SU-DHL-6 (cell line): ENCODE measurements at regions not wholly inside any gene's neighbourhood (a gene's known extent, or its start where the extent isn't known, plus 50 kb on each side); places are given as distances from the start of the nearest gene placed in this dataset.

Experiments
- H2AFZ ChIP-seq: fragments of 200-600 bp; sonication (generic); 2 replicates; pipeline ENCODE4 v1.6.1; 2014; ENCODE audit warnings: low read depth, mild to moderate bottlenecking, moderate library complexity, mixed read lengths, antibody characterized with exemption, low read length; ENCODE audit not compliant: severe bottlenecking
- H3F3A ChIP-seq: fragments of 200-600 bp; shearing (Covaris generic); 2 replicates; pipeline ENCODE4 v1.6.0; 2016; ENCODE audit warnings: antibody characterized with exemption, mild to moderate bottlenecking; ENCODE audit not compliant: insufficient read depth
- H3K27ac ChIP-seq: fragments of 200-600 bp; sonication (generic); 2 replicates; pipeline ENCODE4 v1.5.1; 2016; ENCODE audit warnings: low read depth, mild to moderate bottlenecking, low read length, moderate library complexity, mixed read lengths
- H3K27me3 ChIP-seq: fragments of 200-600 bp; sonication (generic), shearing (Covaris generic); 2 replicates; pipeline ENCODE4 v1.6.0; 2014; ENCODE audit warnings: mild to moderate bottlenecking, low read length
- H3K36me3 ChIP-seq: fragments of 200-600 bp; sonication (generic); 2 replicates; pipeline ENCODE4 v1.6.1; 2014; ENCODE audit warnings: mild to moderate bottlenecking, low read length, mixed read lengths
- H3K4me2 ChIP-seq: fragments of 300-600, 200-600 bp; shearing (Covaris generic), sonication (generic); 2 replicates; pipeline ENCODE4 v1.6.0; 2014; ENCODE audit warnings: low read length, low read depth, mild to moderate bottlenecking; ENCODE audit not compliant: poor library complexity, severe bottlenecking
- H3K4me3 ChIP-seq: fragments of 200-600 bp; sonication (generic); 2 replicates; pipeline ENCODE4 v1.5.1; 2014; ENCODE audit warnings: antibody characterized with exemption, low read length, mild to moderate bottlenecking, mixed read lengths; ENCODE audit not compliant: insufficient read depth, poor library complexity, severe bottlenecking
- H3K79me2 ChIP-seq: fragments of 200-600 bp; sonication (generic); 2 replicates; pipeline ENCODE4 v1.6.1; 2014; ENCODE audit warnings: mild to moderate bottlenecking, low read length, moderate library complexity; ENCODE audit not compliant: insufficient read depth
- H3K9ac ChIP-seq: fragments of 200-600 bp; sonication (generic); 2 replicates; pipeline ENCODE4 v1.7.0; 2014; ENCODE audit warnings: mild to moderate bottlenecking, low read length
- H3K9me2 ChIP-seq: fragments of 200-600 bp; sonication (generic); replicated peaks from 2 replicates; pipeline ENCODE4 v1.6.1; 2014; ENCODE audit warnings: low read length; ENCODE audit not compliant: insufficient read depth
- H3K9me3 ChIP-seq: fragments of 200-600 bp; sonication (generic); 2 replicates; pipeline ENCODE4 v1.6.1; 2014; ENCODE audit warnings: low read length, mixed read lengths; ENCODE audit not compliant: insufficient read depth
- H4K20me1 ChIP-seq: fragments of 200-600 bp; sonication (generic); 2 replicates; pipeline ENCODE4 v1.6.1; 2014; ENCODE audit warnings: low read depth, mild to moderate bottlenecking, antibody characterized with exemption, low read length, moderate library complexity, mixed read lengths
- CTCF ChIP-seq: fragments of 200-600 bp; sonication (generic); IDR thresholded peaks from one replicate; pipeline ENCODE4 v1.5.1; 2017; ENCODE audit warnings: antibody characterized with exemption, mild to moderate bottlenecking, low read length, moderate library complexity; ENCODE audit not compliant: insufficient read depth, poor library complexity, severe bottlenecking
- EZH2phosphoT487 ChIP-seq: fragments of 200-600 bp; sonication (generic), shearing (Covaris generic); conservative IDR thresholded peaks from 2 replicates; pipeline ENCODE4 v1.6.1; 2018; ENCODE audit warnings: mild to moderate bottlenecking, antibody characterized with exemption, low read length, moderate library complexity, mixed read lengths

DNA sequence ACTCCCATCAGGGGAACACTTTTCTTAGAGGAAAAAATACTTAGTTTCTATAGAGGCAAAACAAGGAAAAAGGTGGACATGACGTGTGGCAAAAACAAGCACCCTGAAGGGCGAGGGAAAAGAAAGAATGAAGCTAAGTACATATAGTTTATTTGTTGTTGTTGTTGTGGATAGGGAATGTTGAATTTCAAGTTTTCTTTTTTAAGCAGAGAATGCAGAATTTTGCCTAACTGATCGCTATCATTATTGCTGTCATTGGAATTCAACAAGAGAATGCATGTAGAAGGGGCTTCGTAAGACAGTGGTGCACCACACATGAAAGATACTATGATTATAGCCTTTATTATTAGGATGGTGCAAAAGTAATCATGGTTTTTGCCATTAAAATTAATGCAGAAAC, 144.0 kb downstream of the LMO4 start:
- no peaks in the 10 kb centered on the region for H3K36me3 ChIP-seq
- no peaks in the 10 kb centered on the region for H3K9me2 ChIP-seq
- no peak overlapping the region for H3K4me2 ChIP-seq
- H3K27me3 ChIP-seq: no peaks in the 10 kb centered on the region
- no peaks in the 10 kb centered on the region for H4K20me1 ChIP-seq
- no peak overlapping the region for H3K27ac ChIP-seq
- H3K79me2 ChIP-seq: no peaks in the 10 kb centered on the region
- H3K9ac ChIP-seq: no peak overlapping the region
- H3K9me3 ChIP-seq: no peaks in the 10 kb centered on the region
- no peaks in the 10 kb centered on the region for H3F3A ChIP-seq
- no peak overlapping the region for H2AFZ ChIP-seq
- no peak for TF ChIP-seq CTCF
- no peak for TF ChIP-seq EZH2phosphoT487
- no peak overlapping the region for H3K4me3 ChIP-seq

GRCh38 chr1:87473203-87473661, 144.6 kb downstream of the LMO4 start:
- no peak overlapping the region for H3K27ac ChIP-seq
- H3K9me3 ChIP-seq: no peaks in the 10 kb centered on the region
- H2AFZ ChIP-seq: no peak overlapping the region
- H3K4me3 ChIP-seq: no peak overlapping the region
- TF ChIP-seq EZH2phosphoT487: no peak
- no peak for TF ChIP-seq CTCF
- no peaks in the 10 kb centered on the region for H4K20me1 ChIP-seq
- no peaks in the 10 kb centered on the region for H3K79me2 ChIP-seq
- H3K9ac ChIP-seq: no peak overlapping the region
- no peaks in the 10 kb centered on the region for H3K36me3 ChIP-seq
- no peak overlapping the region for H3K4me2 ChIP-seq
- H3K27me3 ChIP-seq: no peaks in the 10 kb centered on the region
- no peaks in the 10 kb centered on the region for H3K9me2 ChIP-seq
- H3F3A ChIP-seq: no peaks in the 10 kb centered on the region

GRCh38 chr1:87474098-87474497, 145.4 kb downstream of the LMO4 start:
- H3K79me2 ChIP-seq: no peaks in the 10 kb centered on the region
- H3F3A ChIP-seq: no peaks in the 10 kb centered on the region
- no peak overlapping the region for H3K9ac ChIP-seq
- no peak overlapping the region for H2AFZ ChIP-seq
- no peaks in the 10 kb centered on the region for H3K27me3 ChIP-seq
- no peak overlapping the region for H3K4me3 ChIP-seq
- no peaks in the 10 kb centered on the region for H3K36me3 ChIP-seq
- H3K4me2 ChIP-seq: no peak overlapping the region
- H4K20me1 ChIP-seq: no peaks in the 10 kb centered on the region
- H3K9me2 ChIP-seq: no peaks in the 10 kb centered on the region
- TF ChIP-seq EZH2phosphoT487: no peak
- TF ChIP-seq CTCF: no peak
- no peaks in the 10 kb centered on the region for H3K9me3 ChIP-seq
- H3K27ac ChIP-seq: no peak overlapping the region

GRCh38 chr1:87478231-87478630, 149.6 kb downstream of the LMO4 start:
- H3K9me2 ChIP-seq: no peaks in the 10 kb centered on the region
- no peaks in the 10 kb centered on the region for H3F3A ChIP-seq
- no peaks in the 10 kb centered on the region for H3K9me3 ChIP-seq
- H3K27ac ChIP-seq: no peak overlapping the region
- no peak overlapping the region for H3K4me3 ChIP-seq
- no peak overlapping the region for H2AFZ ChIP-seq
- H4K20me1 ChIP-seq: no peaks in the 10 kb centered on the region
- no peaks in the 10 kb centered on the region for H3K79me2 ChIP-seq
- no peak overlapping the region for H3K9ac ChIP-seq
- no peak for TF ChIP-seq CTCF
- TF ChIP-seq EZH2phosphoT487: no peak
- H3K36me3 ChIP-seq: no peaks in the 10 kb centered on the region
- no peaks in the 10 kb centered on the region for H3K27me3 ChIP-seq
- H3K4me2 ChIP-seq: no peak overlapping the region
